Adrenal gland (tissue), 5 donors: ENCODE measurements at regions not wholly inside any gene's neighbourhood (a gene's known extent, or its start where the extent isn't known, plus 50 kb on each side); places are given as distances from the start of the nearest gene placed in this dataset.
"Not testable (repeated sequence)": the region's sequence is repeated elsewhere in the genome, so short reads cannot be mapped to it uniquely, and the experiment has no call there.

Source experiments
- CTCF ChIP-seq, 6 experiments: fragments of 450-650 bp in 4 of 6; fragments of 200-600 bp in 2 of 6; sonication (generic) in 1 of 6; IDR thresholded peaks; 1 replicate in 5 of 6; 2 replicates in 1 of 6; pipeline versions ENCODE4 v1.5.1 to v1.8.0; 2016 to 2021; ENCODE audit warnings: antibody characterized with exemption in 6 of 6, mild to moderate bottlenecking in 2 of 6, moderate library complexity in 1 of 6
- POLR2A ChIP-seq, 2 donors: fragments of 450-650 bp; IDR thresholded peaks; one replicate each; pipeline ENCODE4 v1.6.1; 2017; ENCODE audit warnings: antibody characterized with exemption in 2 of 2, mild to moderate bottlenecking in 2 of 2, moderate library complexity in 1 of 2
- donor health status: DM: no; HTN: no; CAD: no.

- not testable (repeated sequence) for TF ChIP-seq POLR2A, CTCF (IDR thresholded peaks at IDR 0.05)
Observed at GRCh38 chr5:110893854-110894483, 155.2 kb downstream of the SLC25A46 start.
